Left ventricle myocardium superior (tissue), 1 donor: ENCODE measurements at regions not wholly inside any gene's neighbourhood (a gene's known extent, or its start where the extent isn't known, plus 50 kb on each side); places are given as distances from the start of the nearest gene placed in this dataset.
A peak's percentile ranks its signal among the peaks of the same experiment; 100 is the strongest.

ENCODE experiments used
- ATAC-seq: fragments of 200-7000 bp; cut with Tn5 transposase; one replicate; pipeline ENCODE4 v1.9.1; 2020; ENCODE audit warnings: mild to moderate bottlenecking, moderate library complexity
- DNase-seq: peaks from one replicate; pipeline ENCODE4 v3.0.0-alpha.2; 2020
- intact Hi-C: fragments of 100-400 bp; cut with micrococcal nuclease; formaldehyde crosslinking; loops from one replicate; pipeline ENCODE4 v1.11.0; 2022
- donor health status: DM: no; HTN: yes; CAD: no; lungs with severe emphysema.

GRCh38 chr22:27113211-27113635, 455.8 kb downstream of the MIAT start:
- intact Hi-C loops: no loop called here
- peak; percentile 94 for ATAC-seq
- DNase-seq: peak; percentile 47

GRCh38 chr22:27113641-27114040, 456.3 kb downstream of the MIAT start:
- ATAC-seq (no peak), DNase-seq (no peak)
- intact Hi-C loops: no loop called here

- no peak for ATAC-seq
- DNase-seq: no peak
- intact Hi-C loops: no loop called here
Measured at GRCh38 chr22:27114186-27114585, 456.8 kb downstream of the MIAT start.

DNA sequence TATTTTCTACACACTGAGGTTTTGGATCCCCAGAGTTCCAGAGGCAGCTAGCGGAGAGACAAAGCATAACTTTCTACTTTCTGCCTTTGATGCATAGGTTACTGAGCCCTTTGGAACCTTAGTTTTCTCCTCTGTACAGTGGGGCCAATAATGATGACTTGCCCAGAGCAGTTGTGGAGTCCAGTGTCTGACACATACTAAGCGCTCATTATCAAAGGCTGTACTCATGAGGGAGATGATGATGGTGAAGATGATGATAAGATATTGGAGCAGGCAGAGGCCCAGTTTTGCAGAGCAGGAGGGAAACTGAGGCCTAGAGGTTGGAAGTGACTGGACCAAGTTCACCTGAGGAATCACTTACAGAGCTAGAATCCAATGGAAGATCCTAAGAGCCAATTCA, 458.0 kb downstream of the MIAT start:
- ATAC-seq: no peak
- no peak for DNase-seq
- intact Hi-C loops: no loop called here

DNA sequence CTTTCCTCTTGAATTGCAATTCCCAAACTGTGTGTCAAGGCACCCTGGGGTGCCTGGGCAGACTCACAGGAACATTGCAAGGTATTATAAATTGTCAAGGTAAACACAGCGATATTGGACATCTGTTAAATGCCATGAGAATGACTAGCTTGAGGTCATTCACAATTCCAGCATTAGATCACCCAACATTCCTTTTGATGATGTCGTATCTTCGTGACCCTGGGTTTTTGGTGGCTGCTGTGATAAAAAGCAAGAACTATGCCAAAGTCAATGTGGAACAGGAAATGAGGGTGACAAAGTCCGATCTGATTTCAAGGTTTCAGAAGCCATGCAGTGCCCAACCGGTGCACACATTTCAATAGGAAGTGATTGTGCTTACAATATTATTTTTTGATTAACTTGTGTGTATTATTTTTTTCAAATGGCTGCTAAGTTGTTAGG, 458.4 kb downstream of the MIAT start:
- intact Hi-C loops: no loop called here
- DNase-seq (no peak), ATAC-seq (no peak)

DNA sequence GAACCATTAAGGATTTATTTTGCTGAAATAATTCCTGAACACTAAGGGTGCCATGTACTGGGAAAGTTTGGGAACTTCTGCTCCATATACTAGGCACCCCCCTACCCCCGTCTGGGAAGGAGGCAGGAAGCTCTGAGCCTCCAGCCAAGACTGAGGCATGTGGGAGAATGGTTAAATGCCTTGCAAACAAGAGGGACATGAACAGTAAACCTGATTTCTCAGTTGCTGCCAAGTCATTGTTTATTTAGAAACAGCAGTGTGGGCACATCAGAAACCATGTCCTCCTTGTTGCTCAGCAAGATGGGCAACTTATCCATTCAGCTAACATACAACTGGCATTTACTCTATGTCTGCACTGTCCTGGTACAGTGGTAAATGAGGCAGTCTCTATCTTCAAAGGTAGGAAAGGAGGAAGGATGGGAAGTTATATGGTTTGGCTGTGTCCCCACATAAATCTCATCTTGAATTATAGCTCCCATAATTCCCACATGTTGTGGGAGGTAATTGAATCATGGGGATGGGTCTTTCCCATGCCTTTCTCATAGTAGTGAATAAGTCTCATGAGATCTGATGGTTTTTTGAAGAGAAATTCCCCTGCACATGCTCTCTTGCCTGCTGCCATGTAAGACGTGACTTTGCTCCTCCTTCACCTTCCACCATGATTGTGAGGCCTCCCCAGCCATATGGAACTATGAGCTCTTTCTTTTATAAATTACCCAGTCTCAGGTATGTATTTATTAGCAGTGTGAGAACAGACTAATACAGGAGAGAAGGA, 459.1 kb downstream of the MIAT start:
- no peak for ATAC-seq
- no peak for DNase-seq
- intact Hi-C loops: no loop called here

- DNase-seq (no peak), ATAC-seq (no peak)
- intact Hi-C loops: no loop called here
Measured at GRCh38 chr22:27120036-27120435, 462.6 kb downstream of the MIAT start.

DNA sequence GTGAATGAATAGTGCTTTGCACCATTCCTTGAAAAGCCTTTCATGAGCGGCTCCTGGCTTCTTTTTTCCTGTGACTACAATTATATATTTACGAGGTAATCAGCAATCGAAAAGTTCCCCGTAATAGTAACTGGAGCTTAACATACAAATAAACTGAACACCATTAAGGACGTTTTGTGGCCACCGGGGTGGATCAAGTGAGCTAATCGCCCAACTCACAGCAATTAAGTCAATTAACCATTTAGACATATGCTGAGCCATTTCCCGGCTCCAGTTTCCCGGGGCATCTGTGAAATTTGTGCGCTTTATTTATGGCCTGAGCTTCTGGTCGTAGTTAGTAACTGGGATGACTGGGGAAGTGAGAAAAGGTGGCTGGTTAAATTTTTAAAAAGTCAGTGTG, 465.2 kb downstream of the MIAT start:
- no peak for ATAC-seq
- intact Hi-C loops: no loop called here
- DNase-seq: no peak

DNA sequence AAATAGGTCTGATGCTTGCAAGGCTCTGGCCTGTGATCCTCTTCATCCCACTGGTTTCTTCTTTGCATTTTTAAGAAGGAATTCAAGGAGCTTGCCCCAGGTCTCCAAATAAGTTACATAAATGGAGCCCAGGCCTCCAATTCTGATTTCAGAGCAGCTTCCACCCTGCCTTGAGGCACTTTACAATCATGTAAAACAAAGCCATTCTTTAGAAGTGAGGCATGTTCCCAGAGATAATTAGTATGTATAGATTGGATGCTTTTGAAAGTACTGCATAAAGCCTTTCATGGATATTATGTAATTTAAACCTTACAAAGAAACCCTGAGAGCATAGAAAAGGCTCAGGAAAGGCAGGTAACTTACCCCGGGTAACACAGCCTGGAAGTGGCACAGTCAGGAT, 466.5 kb downstream of the MIAT start:
- DNase-seq (no peak), ATAC-seq (no peak)
- intact Hi-C loops: no loop called here

GRCh38 chr22:27124351-27124966, 467.1 kb downstream of the MIAT start:
- intact Hi-C loops: no loop called here
- DNase-seq: peak; percentile 61
- ATAC-seq: peak; percentile 90

- ATAC-seq: no peak
- intact Hi-C loops: no loop called here
- DNase-seq: no peak
Measured at GRCh38 chr22:27125539-27125938, 468.2 kb downstream of the MIAT start.

DNA sequence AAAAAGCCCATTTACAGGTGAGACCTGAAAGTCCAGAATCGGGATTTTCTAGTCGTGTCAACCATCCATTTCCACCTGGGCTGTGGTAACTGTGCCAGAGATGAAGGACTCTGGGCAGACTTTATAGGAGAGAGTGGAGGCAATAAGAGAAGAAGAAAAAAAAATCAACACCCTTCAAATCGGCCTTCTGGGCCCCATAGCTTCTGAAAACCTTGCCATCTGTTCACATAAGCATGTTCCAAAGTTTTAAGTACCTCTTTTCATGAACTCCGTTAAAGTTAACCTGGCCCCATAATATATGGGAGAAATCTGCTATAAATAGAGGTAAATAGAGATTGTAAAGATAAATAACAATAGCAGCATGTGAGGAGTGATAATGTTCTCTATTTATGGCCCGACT, 470.5 kb downstream of the MIAT start:
- ATAC-seq (no peak), DNase-seq (no peak)

DNA sequence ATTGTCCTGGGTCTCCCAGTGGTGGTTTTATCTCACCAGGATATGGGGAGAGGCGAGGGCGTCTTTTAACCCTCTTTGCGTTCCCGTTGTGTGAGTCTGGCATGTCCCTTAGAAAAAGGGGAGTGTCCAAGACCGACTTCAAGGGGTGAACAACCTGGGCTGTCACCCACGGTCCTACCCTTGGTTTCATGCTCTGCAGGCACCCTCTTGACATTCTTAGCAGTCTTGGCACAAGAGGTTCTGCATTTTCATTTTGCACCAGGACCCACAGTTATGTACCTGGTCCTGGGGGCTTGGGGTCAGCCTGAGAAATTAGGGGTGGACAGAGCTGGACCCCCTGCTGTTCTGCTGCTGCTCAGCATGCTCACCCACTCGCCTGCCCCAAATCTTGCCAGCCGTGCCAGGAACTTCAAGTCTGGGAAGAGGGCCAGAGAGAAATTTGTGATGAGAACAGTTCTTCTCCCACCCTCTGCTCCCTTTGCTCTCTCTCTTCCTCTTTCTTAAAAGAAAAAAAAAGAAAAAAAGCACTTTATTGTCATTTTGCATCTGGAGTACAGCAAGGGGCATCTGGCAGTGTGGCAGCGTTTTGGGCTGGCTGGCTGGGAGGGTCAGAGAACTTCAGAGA, 471.2 kb downstream of the MIAT start:
- ATAC-seq (peak; percentile 27), DNase-seq (no peak)
- intact Hi-C loops: no loop called here

More for the DNA sequence above, 470.5 kb downstream of the MIAT start:
- intact Hi-C loops: no loop called here

DNA sequence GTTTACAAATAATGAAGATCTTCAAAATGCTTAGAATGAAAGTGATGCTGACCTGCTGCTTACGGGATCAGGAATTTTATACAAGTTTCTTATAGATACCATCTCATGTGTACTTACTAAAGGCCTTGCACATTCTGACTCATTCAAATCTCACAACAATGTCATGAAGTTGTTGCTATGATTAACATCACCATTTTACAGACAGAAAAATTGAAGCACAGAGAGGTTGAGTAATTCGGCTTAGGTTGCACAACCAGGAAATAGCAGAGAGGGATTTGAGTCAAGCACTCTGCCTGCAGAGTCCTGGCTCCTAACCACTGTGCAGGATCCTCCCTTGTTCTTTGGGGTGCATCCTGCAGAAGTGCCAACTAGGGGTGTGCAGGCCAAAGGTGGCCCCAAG, 471.9 kb downstream of the MIAT start:
- intact Hi-C loops: no loop called here
- no peak for DNase-seq
- peak; percentile 22 for ATAC-seq

DNA sequence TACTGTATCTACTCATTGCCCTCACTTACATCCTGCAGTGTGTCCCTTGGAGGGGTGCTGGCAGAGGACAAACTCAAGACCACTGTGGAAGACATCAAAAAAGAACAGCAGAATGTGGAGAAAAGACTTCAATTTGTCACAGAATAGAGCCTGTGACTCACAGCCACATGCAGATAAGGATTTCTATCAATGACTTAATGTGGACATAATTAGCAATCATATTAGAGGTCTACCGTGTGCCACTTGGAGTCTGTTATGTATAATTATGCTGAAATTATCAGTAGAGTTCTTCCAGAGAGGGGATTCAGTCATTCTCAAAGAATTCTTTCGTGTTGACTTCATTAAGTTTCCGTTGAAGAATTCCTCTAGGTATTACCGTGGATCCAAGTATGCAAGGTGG, 473.5 kb downstream of the MIAT start:
- ATAC-seq (no peak), DNase-seq (no peak)
- intact Hi-C loops: no loop called here

DNA sequence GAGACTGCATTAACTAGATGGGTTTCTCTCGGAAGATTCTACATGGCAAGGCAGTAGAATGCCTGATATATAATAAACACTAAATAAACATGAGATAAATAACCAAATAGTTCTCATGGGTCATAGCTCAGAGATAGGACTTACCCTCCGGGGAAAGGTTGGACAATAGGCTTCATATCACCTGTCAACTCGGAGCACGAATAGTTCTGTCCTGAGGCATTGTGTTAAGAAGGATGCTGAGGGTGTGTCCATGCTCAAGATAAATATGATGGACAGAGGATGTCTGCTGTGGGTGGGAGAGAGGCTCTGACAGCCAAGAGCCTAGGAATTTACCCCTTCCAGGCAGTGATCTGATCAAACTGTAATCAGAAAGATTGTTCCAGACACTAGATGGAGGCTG, 474.0 kb downstream of the MIAT start:
- intact Hi-C loops: no loop called here
- no peak for DNase-seq

GRCh38 chr22:27132400-27132799, 475.0 kb downstream of the MIAT start:
- intact Hi-C loops: no loop called here
- no peak for ATAC-seq
- DNase-seq: no peak

More for the DNA sequence above, 474.0 kb downstream of the MIAT start:
- ATAC-seq: no peak

GRCh38 chr22:27133019-27133431, 475.6 kb downstream of the MIAT start:
- DNase-seq (no peak), ATAC-seq (no peak)
- intact Hi-C loops: no loop called here

GRCh38 chr22:27133681-27134314, 476.4 kb downstream of the MIAT start:
- ATAC-seq (no peak), DNase-seq (no peak)
- intact Hi-C loops: no loop called here

- peak; percentile 39 for DNase-seq
- peak; percentile 78 for ATAC-seq
- intact Hi-C loops: no loop called here
Measured at GRCh38 chr22:27134315-27134701, 476.9 kb downstream of the MIAT start.
